Stimulated activated CD8-positive, alpha-beta memory T cell treated with anti-CD3 and anti-CD28 coated beads, Interleukin-7, amount 100 ng/mL, for 24 hours (primary cell): ENCODE measurements at regions not wholly inside any gene's neighbourhood (a gene's known extent, or its start where the extent isn't known, plus 50 kb on each side); places are given as distances from the start of the nearest gene placed in this dataset.

ENCODE experiments used
- DNase-seq: peaks from one replicate; pipeline ENCODE4 v3.0.0-alpha.2; 2020; ENCODE audit warnings: low read depth

GRCh38 chr1:36675931-36676562, 193.3 kb upstream of the CSF3R start:
- DNase-seq: no peak

- no peak for DNase-seq
Observed at GRCh38 chr1:36675106-36675505, 192.4 kb upstream of the CSF3R start.

DNA sequence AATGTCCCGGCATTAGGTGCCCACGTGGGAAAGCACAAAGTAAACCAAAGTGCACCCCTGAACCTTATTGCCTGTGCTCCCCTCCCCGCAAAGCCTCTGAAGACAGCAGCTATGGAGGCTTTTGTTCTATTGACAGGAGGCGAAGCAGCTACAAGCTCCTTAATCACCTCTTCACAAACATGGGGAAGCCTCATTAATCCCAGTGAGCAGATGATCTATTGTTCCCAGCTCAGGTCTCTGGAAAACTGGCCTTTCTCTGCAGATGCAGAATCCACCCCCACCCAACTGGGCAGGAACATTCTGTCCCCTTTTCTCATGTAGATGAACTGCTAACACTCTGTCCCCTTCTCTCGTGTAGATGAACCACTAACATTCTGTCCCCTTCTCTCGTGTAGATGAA, 190.5 kb upstream of the CSF3R start:
- DNase-seq: no peak

DNA sequence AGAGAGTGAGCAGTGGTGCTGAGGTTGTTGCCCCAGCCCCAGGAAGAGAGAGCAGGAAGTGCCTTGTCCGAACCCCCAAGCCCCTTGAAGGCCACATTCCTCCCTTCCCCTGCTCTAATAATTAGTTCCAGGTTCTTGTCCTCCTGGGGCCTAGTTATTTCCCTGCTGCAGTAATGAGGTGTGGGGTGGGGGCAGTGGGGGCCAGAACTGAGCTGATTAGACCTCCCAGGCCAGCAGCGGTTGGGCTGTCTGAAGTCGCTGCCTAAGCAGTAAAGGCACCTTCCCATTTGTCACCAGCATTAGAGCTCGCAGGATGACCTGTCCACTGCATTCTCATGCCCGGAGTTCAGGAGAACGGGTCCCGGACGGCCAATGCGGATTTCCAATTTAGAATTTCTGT, 186.5 kb upstream of the CSF3R start:
- no peak for DNase-seq

- no peak for DNase-seq
Observed at GRCh38 chr1:36667836-36668235, 185.1 kb upstream of the CSF3R start.

- no peak for DNase-seq
Observed at GRCh38 chr1:36667256-36667655, 184.5 kb upstream of the CSF3R start.

DNA sequence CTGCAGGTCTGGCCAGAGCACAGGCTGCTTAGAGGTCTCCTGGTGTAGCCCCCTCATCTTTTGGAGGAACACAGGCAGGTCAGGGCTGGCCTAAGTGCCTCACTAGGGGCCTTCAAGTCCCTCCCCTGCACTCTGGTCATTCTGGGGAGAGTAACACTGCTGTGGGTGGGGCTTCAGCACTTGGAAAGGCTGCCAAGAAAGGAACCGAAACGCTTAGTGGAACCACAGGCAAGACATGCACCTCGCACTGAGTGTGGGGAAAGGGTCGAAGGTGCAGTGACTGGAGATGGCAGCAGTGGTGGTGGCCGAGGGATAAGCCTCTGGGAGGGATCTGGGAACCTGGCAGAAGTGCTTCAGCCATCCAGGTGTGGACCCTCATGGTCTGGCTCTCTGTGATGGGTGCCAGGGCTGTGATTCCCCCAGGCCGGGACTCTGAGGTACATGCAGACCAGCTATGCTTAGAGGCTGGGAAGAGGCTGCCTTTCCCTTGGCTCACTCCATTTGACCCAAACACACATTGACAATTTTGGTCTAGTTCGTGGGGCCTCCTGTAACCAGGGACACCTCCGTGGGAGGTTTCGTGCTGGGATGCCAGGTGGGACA, 182.9 kb upstream of the CSF3R start:
- DNase-seq: no peak

DNA sequence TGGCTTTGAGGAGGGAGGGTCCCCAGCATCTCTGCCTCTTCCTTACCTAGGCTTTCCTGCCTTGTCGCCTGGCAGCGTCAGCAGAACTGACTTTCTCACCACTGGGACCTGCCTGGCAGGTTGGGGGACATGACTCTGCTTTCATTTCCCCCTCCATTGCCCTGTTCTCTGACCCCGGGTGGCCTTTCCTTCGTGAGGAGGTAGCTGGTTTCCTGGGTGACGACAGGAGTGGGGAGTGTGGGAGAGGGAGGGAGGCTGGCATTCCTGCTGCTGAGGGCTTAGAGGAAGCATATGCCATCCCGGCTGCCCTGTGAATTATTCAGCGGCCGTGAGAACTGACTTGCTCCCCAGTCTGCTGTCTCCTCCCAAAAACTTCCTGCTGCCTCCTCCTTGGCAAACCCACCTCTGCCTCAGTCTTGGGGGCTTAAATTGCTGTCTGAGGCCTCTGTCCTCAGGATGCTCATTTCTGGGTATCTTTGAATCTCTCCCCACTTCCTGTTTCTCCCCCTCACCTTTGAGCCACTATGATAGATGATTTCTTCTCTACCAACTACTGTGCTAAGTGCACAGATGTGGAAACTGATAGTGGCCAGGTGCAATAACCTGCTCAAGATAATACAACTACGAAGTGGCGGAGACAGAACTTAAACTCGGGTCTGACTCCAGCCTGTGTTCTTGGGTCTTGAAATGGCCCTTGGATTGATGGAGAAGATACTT, 182.0 kb upstream of the CSF3R start:
- no peak for DNase-seq

DNA sequence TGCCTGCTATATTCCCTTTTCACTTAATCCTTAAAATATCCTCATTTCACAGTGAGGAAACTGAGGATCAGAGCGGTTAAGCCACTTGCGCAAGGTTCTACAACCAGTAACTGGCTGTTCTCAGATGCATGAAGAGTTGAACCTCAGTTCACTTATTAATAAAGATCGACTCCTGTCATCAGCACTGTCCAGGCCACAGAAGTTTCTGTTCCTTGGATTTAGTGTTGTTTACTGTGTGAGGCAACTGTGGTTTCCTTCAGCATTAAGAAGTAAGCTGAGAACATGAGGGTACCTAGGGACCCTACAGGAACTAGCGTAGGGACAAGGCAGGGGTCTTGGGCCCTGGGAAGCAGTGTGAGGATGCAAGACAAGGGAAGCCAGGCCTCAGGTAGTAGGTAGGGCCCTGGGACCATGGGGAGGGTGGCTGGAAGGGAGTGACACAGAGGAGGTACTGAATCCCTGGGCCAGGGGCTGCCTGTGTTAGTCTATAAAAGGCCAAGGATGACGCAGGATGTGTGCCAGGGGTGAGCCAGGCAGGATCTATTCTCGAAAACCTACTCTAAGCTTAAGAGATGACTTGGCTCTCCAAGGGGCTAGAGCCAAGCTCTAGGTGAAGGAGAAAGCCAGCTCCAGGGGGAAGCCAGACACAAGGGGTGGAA, 181.2 kb upstream of the CSF3R start:
- no peak for DNase-seq

DNA sequence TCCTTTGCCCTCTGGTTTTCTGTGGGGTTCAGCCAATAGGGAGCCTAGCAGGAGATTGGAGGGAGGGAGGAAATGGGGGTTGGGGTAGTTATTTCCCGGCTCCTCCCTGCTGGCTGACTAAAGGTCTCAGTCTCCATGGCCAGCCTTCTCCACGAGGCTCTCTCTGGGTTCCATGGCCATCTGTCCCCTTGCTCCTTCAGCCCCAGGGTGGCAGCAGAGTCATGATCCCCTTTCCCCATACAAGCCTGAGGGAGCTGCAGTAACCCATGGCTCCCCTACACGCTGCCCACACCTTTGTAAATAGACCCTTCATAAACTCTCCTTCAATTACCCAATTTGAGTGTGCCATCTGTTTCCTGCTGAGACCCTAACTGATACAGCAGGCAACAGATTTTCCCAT, 176.1 kb upstream of the CSF3R start:
- DNase-seq: no peak

GRCh38 chr1:36657826-36658225, 175.1 kb upstream of the CSF3R start:
- DNase-seq: no peak

DNA sequence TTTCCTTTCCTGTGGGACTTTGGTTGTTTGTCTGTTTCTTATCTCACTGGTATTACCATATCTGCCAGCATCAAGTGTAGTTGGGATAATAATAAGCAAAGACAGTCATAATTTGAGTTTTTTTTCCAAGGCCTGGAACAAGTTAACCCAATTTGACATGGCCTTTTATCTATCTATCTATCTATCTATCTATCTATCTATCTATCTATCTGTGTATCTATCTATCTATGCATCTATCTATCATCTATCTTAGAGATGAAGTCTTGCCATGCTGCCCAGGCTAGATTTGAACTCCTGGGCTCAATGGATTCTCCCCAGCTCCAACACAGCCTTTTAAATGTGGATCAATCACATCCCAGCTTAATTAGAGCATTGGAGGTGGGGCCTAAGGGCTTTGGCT, 174.1 kb upstream of the CSF3R start:
- DNase-seq: no peak

DNA sequence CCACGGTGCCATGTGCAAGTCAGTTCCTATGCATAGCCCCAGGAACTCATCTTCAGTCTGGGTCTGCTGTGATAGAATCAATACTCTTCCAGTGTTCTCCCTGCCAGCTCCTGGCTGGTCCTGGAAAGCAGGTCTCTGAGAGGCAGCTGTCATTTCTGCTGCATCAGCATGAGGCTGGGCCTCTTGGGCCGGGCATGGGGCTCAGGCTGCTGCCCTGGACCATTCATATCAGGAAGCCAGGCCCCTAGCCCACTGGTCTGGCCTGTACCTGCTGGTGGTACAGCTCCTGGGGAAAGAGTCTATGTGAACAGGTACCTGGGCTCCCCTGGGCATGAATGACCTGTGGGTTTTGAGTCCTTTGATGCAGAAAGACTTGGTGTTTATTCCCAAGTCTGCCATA, 173.6 kb upstream of the CSF3R start:
- DNase-seq: no peak

DNA sequence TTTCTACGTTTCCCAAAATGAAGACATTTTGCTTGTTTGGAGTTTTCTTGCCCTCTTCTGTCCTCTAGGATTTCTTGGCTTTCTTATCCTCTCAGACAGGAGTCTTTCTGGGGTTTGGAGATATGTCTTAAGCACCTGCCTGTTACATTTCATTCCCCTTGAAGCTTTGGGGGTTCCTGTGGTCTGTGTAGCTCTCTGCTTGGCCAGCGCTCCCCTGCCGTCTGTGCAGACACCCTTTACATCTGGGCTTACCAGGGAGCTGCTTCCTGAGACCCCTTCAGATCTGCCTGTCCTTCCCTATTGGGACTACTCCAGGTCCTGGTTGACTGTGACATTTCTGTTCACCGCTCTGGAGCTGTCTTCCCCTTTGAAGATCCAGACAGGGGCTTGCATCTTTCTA, 171.9 kb upstream of the CSF3R start:
- no peak for DNase-seq

- no peak for DNase-seq
Observed at GRCh38 chr1:36653850-36654249, 171.1 kb upstream of the CSF3R start.

DNA sequence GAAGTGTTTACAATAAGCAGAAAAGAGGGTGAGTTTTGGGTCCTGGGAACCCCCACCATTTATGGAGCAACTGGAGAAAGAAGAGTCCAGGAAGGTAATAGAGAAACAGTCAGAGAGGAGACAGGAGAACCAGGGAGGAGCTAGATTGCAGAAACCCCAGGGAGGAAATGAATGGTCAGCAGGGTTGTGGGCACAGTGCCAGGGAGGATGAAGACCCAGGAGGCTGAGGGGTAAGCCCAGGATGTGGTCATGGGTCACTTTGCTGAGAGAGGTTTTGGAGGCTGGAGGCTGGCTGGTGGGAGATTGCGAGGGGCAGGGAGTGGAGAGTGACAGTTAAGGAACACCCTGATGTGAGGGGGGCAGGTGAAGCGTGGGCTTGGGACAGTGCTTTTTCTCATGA, 169.9 kb upstream of the CSF3R start:
- DNase-seq: no peak

- DNase-seq: no peak
Observed at GRCh38 chr1:36652011-36652410, 169.3 kb upstream of the CSF3R start.

GRCh38 chr1:36651176-36651910, 168.6 kb upstream of the CSF3R start:
- no peak for DNase-seq

- DNase-seq: peak; percentile 40
Observed at GRCh38 chr1:36650200-36651065, 167.7 kb upstream of the CSF3R start.

DNA sequence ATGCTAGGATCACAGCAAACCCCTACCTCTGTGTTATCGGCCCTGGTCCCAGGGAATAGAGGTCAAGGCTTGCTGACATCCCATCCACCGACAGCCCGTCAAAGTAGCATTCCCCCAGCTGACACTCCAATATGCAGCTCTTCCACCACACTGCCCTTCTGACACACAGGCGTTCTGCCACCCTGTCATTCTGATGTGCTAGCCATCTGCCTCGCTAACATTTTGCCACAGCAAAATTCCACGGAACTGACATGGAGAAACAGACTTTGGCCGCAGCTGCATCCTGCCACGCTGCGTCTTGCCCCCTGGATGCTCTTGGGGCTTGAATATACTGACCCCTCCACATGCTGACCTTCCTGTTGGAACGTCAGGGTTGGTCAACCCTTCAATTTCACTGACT, 163.2 kb upstream of the CSF3R start:
- DNase-seq: no peak

- DNase-seq: no peak
Observed at GRCh38 chr1:36644556-36644955, 161.8 kb upstream of the CSF3R start.
